GM12878 (cell line): ENCODE measurements at regions not wholly inside any gene's neighbourhood (a gene's known extent, or its start where the extent isn't known, plus 50 kb on each side); places are given as distances from the start of the nearest gene placed in this dataset.

ENCODE experiments used
- EZH2 ChIP-seq: IDR thresholded peaks from 2 replicates; pipeline ENCODE4 v1.6.1; 2012; ENCODE audit warnings: low read depth, mild to moderate bottlenecking, control low read depth, inconsistent platforms, low read length, borderline replicate concordance; ENCODE audit not compliant: control insufficient read depth
- ZNF622 ChIP-seq: fragments of 450-650 bp; IDR thresholded peaks from 2 replicates; pipeline ENCODE4 v1.6.1; 2017; ENCODE audit warnings: mild to moderate bottlenecking, inconsistent platforms
- TF ChIP-seq, protein P1 (sequence below): IDR thresholded peaks from 2 replicates; pipeline ENCODE4 v1.6.1; 2012; ENCODE audit warnings: improper control_type of control experiment, low read depth, low read length; ENCODE audit not compliant: insufficient replicate concordance
- TF ChIP-seq, protein P2 (sequence below): fragments of 450-650 bp; formaldehyde crosslinking; IDR thresholded peaks from 2 replicates; pipeline ENCODE4 v1.5.0; 2022; ENCODE audit warnings: mild to moderate bottlenecking, missing genetic modification characterization

DNA sequence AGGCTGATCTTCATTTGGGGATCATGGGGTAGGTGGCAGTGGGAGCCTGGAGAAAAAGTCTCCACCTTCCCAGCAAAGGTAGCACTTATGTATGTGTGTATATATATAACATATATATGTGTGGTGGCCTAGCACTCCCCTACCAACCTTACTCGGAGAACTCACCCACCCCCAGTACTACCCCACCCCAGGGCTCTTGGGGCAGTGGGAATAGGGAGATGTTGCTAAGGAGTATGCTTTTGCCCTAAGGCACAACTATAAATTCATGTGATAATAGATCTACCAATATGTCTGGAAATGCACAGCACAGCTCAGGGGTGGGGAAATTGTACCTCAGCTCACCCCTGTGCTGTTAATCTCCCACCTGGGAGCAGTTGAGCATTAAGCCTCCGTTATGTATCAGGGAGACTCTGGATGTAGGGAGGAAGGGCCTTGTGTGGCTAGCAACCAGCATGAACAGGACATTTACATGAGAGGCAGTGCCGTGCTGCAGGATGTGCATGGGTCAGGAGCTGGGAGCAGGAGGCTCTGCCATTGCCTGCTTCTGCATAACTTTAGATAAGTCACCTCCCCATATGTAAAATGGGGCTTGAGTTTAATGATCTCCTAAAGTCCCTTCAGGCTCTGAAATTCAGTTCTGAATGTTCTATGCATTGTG, 57.3 kb downstream of the C11orf91 start (continued):
- TF ChIP-seq, protein P1, sequence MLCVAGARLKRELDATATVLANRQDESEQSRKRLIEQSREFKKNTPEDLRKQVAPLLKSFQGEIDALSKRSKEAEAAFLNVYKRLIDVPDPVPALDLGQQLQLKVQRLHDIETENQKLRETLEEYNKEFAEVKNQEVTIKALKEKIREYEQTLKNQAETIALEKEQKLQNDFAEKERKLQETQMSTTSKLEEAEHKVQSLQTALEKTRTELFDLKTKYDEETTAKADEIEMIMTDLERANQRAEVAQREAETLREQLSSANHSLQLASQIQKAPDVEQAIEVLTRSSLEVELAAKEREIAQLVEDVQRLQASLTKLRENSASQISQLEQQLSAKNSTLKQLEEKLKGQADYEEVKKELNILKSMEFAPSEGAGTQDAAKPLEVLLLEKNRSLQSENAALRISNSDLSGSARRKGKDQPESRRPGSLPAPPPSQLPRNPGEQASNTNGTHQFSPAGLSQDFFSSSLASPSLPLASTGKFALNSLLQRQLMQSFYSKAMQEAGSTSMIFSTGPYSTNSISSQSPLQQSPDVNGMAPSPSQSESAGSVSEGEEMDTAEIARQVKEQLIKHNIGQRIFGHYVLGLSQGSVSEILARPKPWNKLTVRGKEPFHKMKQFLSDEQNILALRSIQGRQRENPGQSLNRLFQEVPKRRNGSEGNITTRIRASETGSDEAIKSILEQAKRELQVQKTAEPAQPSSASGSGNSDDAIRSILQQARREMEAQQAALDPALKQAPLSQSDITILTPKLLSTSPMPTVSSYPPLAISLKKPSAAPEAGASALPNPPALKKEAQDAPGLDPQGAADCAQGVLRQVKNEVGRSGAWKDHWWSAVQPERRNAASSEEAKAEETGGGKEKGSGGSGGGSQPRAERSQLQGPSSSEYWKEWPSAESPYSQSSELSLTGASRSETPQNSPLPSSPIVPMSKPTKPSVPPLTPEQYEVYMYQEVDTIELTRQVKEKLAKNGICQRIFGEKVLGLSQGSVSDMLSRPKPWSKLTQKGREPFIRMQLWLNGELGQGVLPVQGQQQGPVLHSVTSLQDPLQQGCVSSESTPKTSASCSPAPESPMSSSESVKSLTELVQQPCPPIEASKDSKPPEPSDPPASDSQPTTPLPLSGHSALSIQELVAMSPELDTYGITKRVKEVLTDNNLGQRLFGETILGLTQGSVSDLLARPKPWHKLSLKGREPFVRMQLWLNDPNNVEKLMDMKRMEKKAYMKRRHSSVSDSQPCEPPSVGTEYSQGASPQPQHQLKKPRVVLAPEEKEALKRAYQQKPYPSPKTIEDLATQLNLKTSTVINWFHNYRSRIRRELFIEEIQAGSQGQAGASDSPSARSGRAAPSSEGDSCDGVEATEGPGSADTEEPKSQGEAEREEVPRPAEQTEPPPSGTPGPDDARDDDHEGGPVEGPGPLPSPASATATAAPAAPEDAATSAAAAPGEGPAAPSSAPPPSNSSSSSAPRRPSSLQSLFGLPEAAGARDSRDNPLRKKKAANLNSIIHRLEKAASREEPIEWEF: no peak
- TF ChIP-seq, protein P2, sequence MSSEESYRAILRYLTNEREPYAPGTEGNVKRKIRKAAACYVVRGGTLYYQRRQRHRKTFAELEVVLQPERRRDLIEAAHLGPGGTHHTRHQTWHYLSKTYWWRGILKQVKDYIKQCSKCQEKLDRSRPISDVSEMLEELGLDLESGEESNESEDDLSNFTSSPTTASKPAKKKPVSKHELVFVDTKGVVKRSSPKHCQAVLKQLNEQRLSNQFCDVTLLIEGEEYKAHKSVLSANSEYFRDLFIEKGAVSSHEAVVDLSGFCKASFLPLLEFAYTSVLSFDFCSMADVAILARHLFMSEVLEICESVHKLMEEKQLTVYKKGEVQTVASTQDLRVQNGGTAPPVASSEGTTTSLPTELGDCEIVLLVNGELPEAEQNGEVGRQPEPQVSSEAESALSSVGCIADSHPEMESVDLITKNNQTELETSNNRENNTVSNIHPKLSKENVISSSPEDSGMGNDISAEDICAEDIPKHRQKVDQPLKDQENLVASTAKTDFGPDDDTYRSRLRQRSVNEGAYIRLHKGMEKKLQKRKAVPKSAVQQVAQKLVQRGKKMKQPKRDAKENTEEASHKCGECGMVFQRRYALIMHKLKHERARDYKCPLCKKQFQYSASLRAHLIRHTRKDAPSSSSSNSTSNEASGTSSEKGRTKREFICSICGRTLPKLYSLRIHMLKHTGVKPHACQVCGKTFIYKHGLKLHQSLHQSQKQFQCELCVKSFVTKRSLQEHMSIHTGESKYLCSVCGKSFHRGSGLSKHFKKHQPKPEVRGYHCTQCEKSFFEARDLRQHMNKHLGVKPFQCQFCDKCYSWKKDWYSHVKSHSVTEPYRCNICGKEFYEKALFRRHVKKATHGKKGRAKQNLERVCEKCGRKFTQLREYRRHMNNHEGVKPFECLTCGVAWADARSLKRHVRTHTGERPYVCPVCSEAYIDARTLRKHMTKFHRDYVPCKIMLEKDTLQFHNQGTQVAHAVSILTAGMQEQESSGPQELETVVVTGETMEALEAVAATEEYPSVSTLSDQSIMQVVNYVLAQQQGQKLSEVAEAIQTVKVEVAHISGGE (CRISPR knock-in tag): no peak
- TF ChIP-seq EZH2 (no peak), ZNF622 (no peak)
